ENCODE measurements at regions not wholly inside any gene's neighbourhood (a gene's known extent, or its start where the extent isn't known, plus 50 kb on each side); places are given as distances from the start of the nearest gene placed in this dataset.

DNA sequence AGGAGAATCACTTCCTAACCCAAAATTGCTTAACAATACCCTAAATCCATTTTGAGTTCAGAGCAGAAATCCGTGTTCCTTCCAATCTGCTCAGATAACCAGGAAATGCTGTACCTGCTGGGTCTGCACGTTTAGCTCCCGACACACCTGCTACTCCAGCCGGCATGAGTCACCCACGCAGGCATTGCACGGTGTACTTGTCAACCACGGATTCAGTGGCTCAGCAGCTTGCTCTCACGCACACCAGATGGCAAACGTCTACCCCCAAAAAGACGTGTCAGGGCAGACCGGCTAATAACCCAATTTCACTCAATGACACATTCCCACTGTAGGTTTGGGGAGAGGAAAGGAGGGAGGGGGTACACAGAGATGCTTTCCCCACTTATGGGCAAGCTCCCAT lies 468.1 kb downstream of the SOX9 start:
- no peak overlapping the region for H3K27ac ChIP-seq
- TF ChIP-seq, protein P1, sequence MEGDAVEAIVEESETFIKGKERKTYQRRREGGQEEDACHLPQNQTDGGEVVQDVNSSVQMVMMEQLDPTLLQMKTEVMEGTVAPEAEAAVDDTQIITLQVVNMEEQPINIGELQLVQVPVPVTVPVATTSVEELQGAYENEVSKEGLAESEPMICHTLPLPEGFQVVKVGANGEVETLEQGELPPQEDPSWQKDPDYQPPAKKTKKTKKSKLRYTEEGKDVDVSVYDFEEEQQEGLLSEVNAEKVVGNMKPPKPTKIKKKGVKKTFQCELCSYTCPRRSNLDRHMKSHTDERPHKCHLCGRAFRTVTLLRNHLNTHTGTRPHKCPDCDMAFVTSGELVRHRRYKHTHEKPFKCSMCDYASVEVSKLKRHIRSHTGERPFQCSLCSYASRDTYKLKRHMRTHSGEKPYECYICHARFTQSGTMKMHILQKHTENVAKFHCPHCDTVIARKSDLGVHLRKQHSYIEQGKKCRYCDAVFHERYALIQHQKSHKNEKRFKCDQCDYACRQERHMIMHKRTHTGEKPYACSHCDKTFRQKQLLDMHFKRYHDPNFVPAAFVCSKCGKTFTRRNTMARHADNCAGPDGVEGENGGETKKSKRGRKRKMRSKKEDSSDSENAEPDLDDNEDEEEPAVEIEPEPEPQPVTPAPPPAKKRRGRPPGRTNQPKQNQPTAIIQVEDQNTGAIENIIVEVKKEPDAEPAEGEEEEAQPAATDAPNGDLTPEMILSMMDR (conservative IDR thresholded peaks at IDR 0.05) = no peak

DNA sequence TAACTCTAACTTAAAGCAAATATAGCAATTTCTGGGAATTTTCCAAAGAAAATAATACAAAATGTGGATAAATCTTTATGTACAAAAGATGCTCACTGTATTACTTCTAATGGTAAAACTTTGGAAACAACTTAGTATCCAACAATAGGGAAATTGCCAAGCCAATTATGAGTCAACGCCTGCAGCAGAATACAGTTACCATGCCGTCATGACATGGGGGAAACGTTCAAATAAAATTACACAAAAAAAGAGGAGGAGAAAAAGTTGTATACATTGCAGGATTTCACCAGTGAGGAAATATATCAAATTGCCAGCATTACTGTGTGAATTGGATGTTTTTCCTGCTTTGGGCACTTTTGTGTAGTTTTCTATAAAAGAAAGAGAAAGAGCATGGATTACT lies 469.6 kb downstream of the SOX9 start:
- TF ChIP-seq, protein P1 (conservative IDR thresholded peaks at IDR 0.05) = no peak

DNA sequence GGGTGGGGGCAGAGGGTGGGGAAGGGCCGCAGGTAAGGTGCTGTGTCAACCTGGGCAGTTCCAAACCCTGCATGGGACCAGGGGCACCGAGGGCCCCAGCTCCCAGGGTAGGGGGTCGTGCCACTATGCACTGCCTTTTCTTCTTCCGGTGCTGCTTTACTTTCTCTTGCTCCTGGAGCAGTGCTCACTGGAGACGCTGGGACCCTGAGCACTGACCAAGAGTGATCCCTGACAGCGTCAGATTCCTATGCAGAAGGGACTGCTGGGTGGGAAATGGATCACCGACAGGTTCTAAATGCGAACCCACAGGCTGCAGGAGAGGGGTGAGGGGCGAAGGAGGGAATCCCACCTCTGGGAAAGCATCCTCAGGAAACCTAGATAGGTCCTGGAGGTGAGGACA lies 470.1 kb downstream of the SOX9 start:
- TF ChIP-seq, protein P1 (conservative IDR thresholded peaks at IDR 0.05) = no peak
- no peak overlapping the region for H3K27ac ChIP-seq

More for the DNA sequence above, 469.6 kb downstream of the SOX9 start:
- H3K27ac ChIP-seq = no peak overlapping the region

DNA sequence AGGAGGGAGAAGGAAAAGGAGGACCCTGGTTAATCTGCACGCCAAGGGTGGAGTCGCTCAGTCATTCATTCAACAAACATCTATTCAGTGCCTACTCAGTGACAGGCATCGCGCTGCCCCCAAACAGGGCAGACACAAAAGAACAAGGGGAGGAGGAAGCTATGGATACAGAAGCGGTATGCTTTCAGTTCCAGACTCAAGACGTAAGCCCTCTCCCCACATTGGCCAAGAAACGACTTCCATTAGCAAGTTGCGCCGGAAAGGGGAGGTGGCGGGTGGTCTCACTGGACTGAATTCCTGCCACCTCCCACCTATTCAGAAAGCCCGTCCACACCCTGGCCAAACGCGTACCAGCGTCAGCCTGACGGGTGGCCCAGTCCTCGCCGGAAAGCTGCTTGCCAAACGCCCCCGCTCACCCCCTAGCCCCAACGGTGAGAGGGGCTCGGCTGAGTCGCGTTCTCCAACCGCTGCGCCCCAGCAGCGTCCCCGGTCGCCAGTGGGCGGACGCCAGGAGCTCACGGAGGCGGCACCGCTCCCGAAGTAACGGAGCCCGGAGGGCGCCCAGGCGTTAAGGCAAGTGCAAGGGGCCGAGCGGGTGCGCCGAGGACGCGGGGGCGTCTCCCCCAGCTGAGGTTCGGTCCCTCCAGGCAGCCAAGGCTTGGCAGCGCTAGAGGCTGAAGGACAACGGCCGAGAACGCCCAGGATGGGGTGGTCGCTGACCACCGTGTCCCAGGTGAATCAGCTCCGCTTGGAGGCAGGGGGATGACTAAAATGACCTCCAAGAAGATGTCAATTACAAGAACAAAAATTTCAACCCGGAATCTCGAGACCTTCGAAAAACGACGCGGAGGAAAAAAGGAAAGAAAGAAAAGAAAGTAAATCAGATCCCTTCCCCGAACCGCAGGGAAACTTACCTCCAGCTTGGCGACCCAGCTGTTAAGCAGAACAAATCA lies 470.7 kb downstream of the SOX9 start:
- peak overlapping the region; percentile 70 for H3K27ac ChIP-seq
- TF ChIP-seq, protein P1 (conservative IDR thresholded peaks at IDR 0.05) = no peak

DNA sequence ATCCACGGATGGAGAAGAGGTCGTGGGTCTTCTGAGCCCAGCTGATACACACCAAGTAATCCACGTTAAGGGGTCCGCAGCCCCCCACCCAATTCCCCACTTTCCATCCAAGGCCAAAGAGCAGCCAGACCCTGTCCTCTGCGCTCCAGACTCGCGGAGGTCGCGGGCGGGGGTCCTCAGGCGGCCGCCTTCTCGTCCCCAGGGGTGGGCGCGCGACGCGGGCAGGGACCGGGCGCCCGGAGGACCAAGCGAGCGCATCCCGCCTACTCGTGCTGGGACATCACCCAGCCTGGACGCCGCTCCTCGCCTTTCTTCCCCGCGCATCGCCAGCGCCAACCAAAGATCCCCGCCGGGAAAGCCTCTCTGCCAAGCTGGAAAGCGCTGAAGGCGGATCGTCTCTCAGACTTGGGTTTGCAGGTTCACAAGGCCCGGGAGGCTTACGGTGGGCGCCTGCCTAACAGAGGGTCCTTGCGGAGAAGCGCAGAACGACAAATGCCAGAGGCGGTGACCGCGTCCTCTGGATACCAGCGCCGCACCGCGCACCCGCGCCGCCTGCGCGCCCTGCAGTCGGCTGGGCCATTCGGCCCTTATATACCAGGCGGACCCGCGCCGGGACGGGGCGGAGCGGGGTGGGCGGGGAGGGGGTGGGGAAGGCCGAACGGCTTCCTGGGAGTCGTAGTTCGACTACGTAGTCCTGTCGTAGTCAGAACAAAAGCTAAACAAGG lies 471.6 kb downstream of the SOX9 start:
- peak overlapping the region; percentile 70 for H3K27ac ChIP-seq
- TF ChIP-seq, protein P1 (conservative IDR thresholded peaks at IDR 0.05) = no peak

DNA sequence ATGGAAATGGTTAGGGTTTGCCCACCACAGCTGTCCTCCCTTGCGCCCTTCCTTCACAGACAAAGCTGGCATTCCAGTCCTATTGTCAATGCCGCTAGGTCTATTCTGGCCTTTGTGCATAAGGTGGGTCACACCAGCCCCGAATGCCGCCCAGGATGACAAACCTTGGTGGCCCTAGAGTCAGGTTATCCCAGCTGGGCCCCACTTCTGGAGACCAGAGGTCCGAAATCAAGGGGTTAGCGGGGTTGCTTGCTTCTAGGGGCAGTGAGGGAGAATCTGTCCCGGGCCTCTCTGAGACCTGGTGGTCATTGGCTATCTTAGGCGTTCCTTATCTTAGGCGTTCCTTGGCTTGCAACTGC lies 472.1 kb downstream of the SOX9 start:
- TF ChIP-seq, protein P1 (conservative IDR thresholded peaks at IDR 0.05) = no peak
- H3K27ac ChIP-seq = peak overlapping the region; percentile 70; the same call in 1 of the 2 replicates

DNA sequence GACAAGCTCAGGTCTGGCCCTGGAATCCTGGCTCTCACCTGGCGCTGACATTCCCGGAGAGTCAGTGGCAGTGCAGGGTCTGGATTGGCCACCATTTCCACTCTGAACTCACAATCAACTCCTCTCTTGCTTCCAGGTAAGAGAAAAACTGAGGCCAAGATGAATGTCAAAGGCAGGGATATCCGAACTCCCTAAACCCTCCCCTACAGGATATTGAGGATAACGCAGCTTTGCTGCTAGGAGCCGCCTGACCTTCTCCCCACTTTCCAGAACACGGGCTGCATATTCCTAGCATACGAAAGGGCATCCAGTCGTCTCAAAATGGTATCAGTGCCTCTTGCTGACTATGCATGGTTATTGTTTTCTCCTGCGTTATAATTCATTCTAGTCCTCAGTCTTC lies 473.4 kb downstream of the SOX9 start:
- H3K27ac ChIP-seq = no peak overlapping the region
- TF ChIP-seq, protein P1 (conservative IDR thresholded peaks at IDR 0.05) = no peak
